H1 (cell line): ENCODE measurements at regions not wholly inside any gene's neighbourhood (a gene's known extent, or its start where the extent isn't known, plus 50 kb on each side); places are given as distances from the start of the nearest gene placed in this dataset.

Experiments
- CTCF ChIA-PET: fragments of 300-600 bp; sonication (Branson Sonifier 250); formaldehyde crosslinking; loops from one replicate; lab custom pipeline; 2021; ENCODE audit not compliant: partially characterized antibody; lab: Charles Lee
- POLR2A ChIA-PET: fragments of 300-600 bp; sonication (Branson Sonifier 250); formaldehyde crosslinking; loops from one replicate; lab custom pipeline; 2021; ENCODE audit warnings: inconsistent platforms; ENCODE audit not compliant: partially characterized antibody; lab: Charles Lee
- DNase-seq, 2 experiments: peaks; one replicate each; pipeline versions ENCODE4 v3.0.0 to v3.0.0-alpha.2; 2010 to 2022; ENCODE audit warnings: low spot score in 2 of 2, low read depth in 1 of 2, mixed read lengths in 1 of 2
- FAIRE-seq: peaks from 2 replicates; lab custom pipeline; 2011; peaks lifted over from hg19 to GRCh38; lab: Jason Lieb, UNC
- H2AFZ ChIP-seq: 2 replicates; pipeline ENCODE4 v1.8.1; 2012; ENCODE audit warnings: low read length, inconsistent platforms
- H2AK5ac ChIP-seq: 2 replicates; pipeline ENCODE4 v1.6.1; 2013; ENCODE audit warnings: low read depth, low read length
- H2BK120ac ChIP-seq: replicated peaks from 2 replicates; pipeline ENCODE3; 2013; ENCODE audit warnings: low read depth, low read length, inconsistent platforms
- H2BK12ac ChIP-seq: 2 replicates; pipeline ENCODE4 v1.6.1; 2013; ENCODE audit warnings: low read depth, low read length
- H2BK15ac ChIP-seq: 2 replicates; pipeline ENCODE4 v1.6.1; 2013; ENCODE audit warnings: low read length
- H2BK20ac ChIP-seq: 2 replicates; pipeline ENCODE4 v1.6.1; 2013; ENCODE audit warnings: low read length
- H2BK5ac ChIP-seq: 2 replicates; pipeline ENCODE4 v1.6.1; 2013; ENCODE audit warnings: low read depth, low read length
- H3K14ac ChIP-seq: 2 replicates; pipeline ENCODE4 v1.6.1; 2013; ENCODE audit warnings: inconsistent platforms; ENCODE audit not compliant: insufficient read length
- H3K18ac ChIP-seq: 2 replicates; pipeline ENCODE4 v1.6.1; 2013; ENCODE audit warnings: low read length; ENCODE audit errors: extremely low read depth
- H3K23ac ChIP-seq: 2 replicates; pipeline ENCODE4 v1.6.1; 2013; ENCODE audit warnings: inconsistent platforms; ENCODE audit not compliant: insufficient read length
- H3K23me2 ChIP-seq: 2 replicates; pipeline ENCODE4 v1.6.1; 2013; ENCODE audit warnings: low read depth, low read length
- H3K27ac ChIP-seq: 2 replicates; pipeline ENCODE4 v1.6.1; 2011; ENCODE audit warnings: low read depth, low read length, inconsistent platforms
- H3K27me3 ChIP-seq, 4 experiments: replicated peaks in 1 of 4; 1 replicate in 1 of 4; 2 replicates in 3 of 4; pipeline versions ENCODE4 v1.6.1 to v1.8.1; 2011 to 2013; ENCODE audit warnings: low read length in 3 of 4, mild to moderate bottlenecking in 3 of 4, inconsistent platforms in 2 of 4, mixed read lengths in 2 of 4, moderate library complexity in 1 of 4; ENCODE audit not compliant: control insufficient read depth in 3 of 4, insufficient read depth in 3 of 4; ENCODE audit errors: extremely low read depth in 1 of 4
- H3K36me3 ChIP-seq, 4 experiments: 2 replicates each; pipeline versions ENCODE4 v1.6.1 to v1.8.1; 2011 to 2013; ENCODE audit warnings: mild to moderate bottlenecking in 4 of 4, low read length in 3 of 4, moderate library complexity in 2 of 4, control low read depth in 1 of 4, inconsistent platforms in 1 of 4; ENCODE audit not compliant: insufficient read depth in 4 of 4, control insufficient read depth in 2 of 4
- H3K4ac ChIP-seq: replicated peaks from 2 replicates; pipeline ENCODE3; 2013; ENCODE audit warnings: low read length, low read depth, mixed read lengths, inconsistent platforms; ENCODE audit not compliant: insufficient read length
- H3K4me1 ChIP-seq, 4 experiments: replicated peaks in 1 of 4; 1 replicate in 1 of 4; 2 replicates in 3 of 4; pipeline versions ENCODE4 v1.6.1 to v1.8.1; 2011 to 2013; ENCODE audit warnings: low read length in 3 of 4, inconsistent platforms in 2 of 4, mixed read lengths in 1 of 4; ENCODE audit not compliant: insufficient read depth in 4 of 4, control insufficient read depth in 3 of 4
- H3K4me2 ChIP-seq, 2 experiments: 2 replicates each; pipeline versions ENCODE4 v1.6.1 to v1.8.1; 2011 to 2013; ENCODE audit warnings: low read depth in 2 of 2, low read length in 2 of 2, control low read depth in 1 of 2, inconsistent platforms in 1 of 2, mild to moderate bottlenecking in 1 of 2; ENCODE audit not compliant: insufficient read depth in 1 of 2
- H3K4me3 ChIP-seq, 4 experiments: fragments of 200-600, 300-600 bp in 1 of 4; sonication (generic), shearing (Covaris generic), sonication (Bioruptor Twin) in 1 of 4; 2 replicates each; pipeline versions ENCODE4 v1.5.1 to v1.8.1; 2011 to 2016; ENCODE audit warnings: low read length in 4 of 4, low read depth in 3 of 4, control low read depth in 2 of 4, inconsistent platforms in 2 of 4, mild to moderate bottlenecking in 2 of 4, mixed read lengths in 1 of 4, moderate library complexity in 1 of 4; ENCODE audit not compliant: insufficient read depth in 2 of 4; ENCODE audit errors: extremely low read depth in 1 of 4
- H3K56ac ChIP-seq: replicated peaks from 2 replicates; pipeline ENCODE3; 2013; ENCODE audit warnings: low read depth, mild to moderate bottlenecking, mixed read lengths, low read length, inconsistent platforms; ENCODE audit not compliant: insufficient read length
- H3K79me1 ChIP-seq: 2 replicates; pipeline ENCODE4 v1.6.1; 2013; ENCODE audit warnings: low read depth, low read length, control low read depth
- H3K79me2 ChIP-seq, 2 experiments: 2 replicates each; pipeline versions ENCODE4 v1.6.1 to v1.8.1; 2012 to 2013; ENCODE audit warnings: low read length in 2 of 2, mild to moderate bottlenecking in 2 of 2, inconsistent platforms in 1 of 2; ENCODE audit not compliant: insufficient read depth in 2 of 2, control insufficient read depth in 1 of 2
- H3K9ac ChIP-seq, 4 experiments: replicated peaks in 1 of 4; 1 replicate in 1 of 4; 2 replicates in 3 of 4; pipeline versions ENCODE4 v1.6.1 to v1.8.1; 2011 to 2013; ENCODE audit warnings: low read depth in 3 of 4, low read length in 3 of 4, control low read depth in 2 of 4, mild to moderate bottlenecking in 2 of 4, moderate library complexity in 2 of 4, inconsistent platforms in 1 of 4; ENCODE audit errors: extremely low read depth in 1 of 4
- H3K9me3 ChIP-seq, 2 experiments: 2 replicates each; pipeline versions ENCODE4 v1.6.1 to v1.8.1; 2012 to 2013; ENCODE audit warnings: mild to moderate bottlenecking in 2 of 2, moderate library complexity in 2 of 2, control low read depth in 1 of 2, inconsistent platforms in 1 of 2, low read depth in 1 of 2, low read length in 1 of 2, mixed read lengths in 1 of 2; ENCODE audit not compliant: insufficient read depth in 2 of 2
- H4K20me1 ChIP-seq, 2 experiments: replicated peaks in 1 of 2; 2 replicates each; pipeline versions ENCODE3 to v1.8.1; 2011 to 2013; ENCODE audit warnings: inconsistent platforms in 2 of 2, low read length in 2 of 2, mild to moderate bottlenecking in 1 of 2; ENCODE audit not compliant: insufficient read depth in 2 of 2, control insufficient read depth in 1 of 2
- H4K5ac ChIP-seq: 2 replicates; pipeline ENCODE4 v1.6.1; 2013; ENCODE audit warnings: low read length, low read depth, mixed read lengths, inconsistent platforms; ENCODE audit not compliant: insufficient read length
- H4K8ac ChIP-seq: 2 replicates; pipeline ENCODE4 v1.8.0; 2013; ENCODE audit warnings: mild to moderate bottlenecking, moderate library complexity, low read length, inconsistent platforms; ENCODE audit not compliant: insufficient read depth; ENCODE audit errors: extremely low read depth
- H4K91ac ChIP-seq: replicated peaks from 2 replicates; pipeline ENCODE3; 2013; ENCODE audit warnings: low read length, mixed read lengths, inconsistent platforms; ENCODE audit not compliant: insufficient read length
- SIRT6 ChIP-seq: IDR thresholded peaks from one replicate; pipeline ENCODE4 v1.7.1; 2012; ENCODE audit warnings: low read length, inconsistent platforms
- WGBS, 2 experiments: shearing (Covaris generic) in 1 of 2; methylation state at CpG; one replicate each; pipeline versions ENCODE4 v1.1.6 to v1.1.7; 2013 to 2015; ENCODE audit warnings: low lambda C conversion rate in 2 of 2, mixed read lengths in 2 of 2, inconsistent platforms in 1 of 2, low coverage in 1 of 2, missing lambda C conversion rate in 1 of 2; ENCODE audit not compliant: insufficient replicate concordance in 2 of 2, insufficient coverage in 1 of 2, insufficient read length in 1 of 2; ENCODE audit errors: extremely low coverage in 1 of 2, missing lambda C conversion rate in 1 of 2; 5-methylcytosine and 5-hydroxymethylcytosine counted together

DNA sequence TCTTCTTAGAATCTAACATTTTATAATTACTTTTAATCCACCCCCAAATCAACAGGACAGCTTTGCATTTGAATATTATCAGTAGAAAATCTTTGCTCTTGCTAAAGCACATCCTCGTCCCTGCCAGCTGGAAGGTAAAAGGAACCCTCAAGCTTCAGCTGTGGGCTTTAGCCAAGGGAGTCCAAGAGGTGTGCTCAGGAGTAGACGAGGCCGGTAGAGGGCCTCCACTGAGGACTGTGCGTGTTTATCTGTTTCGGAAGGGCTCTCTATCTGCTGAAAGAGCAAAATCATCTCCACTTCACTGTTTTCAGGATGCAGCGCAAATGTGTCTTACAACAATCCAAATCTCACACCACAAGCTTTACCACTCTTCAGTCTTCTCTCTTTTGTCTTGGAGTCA lies 257.4 kb upstream of the IL12A start:
- H3K23me2 ChIP-seq = peaks cover 2% of the 10 kb centered on the region; the same call in 1 of the 2 replicates
- no peaks in the 10 kb centered on the region for H3K9me3 ChIP-seq
- H3K27ac ChIP-seq = no peak overlapping the region
- WGBS, 2 experiments = 75% methylated on average over 6 of the region's 6 CpGs; no CpG with 5 or more reads in 1 of the 2 experiments
- H2BK5ac ChIP-seq = no peak overlapping the region
- H3K18ac ChIP-seq = no peak overlapping the region; the same call in 1 of the 2 replicates
- H2AK5ac ChIP-seq = no peak overlapping the region
- no peak overlapping the region; a peak in 1 of 4 replicates for H3K4me2 ChIP-seq
- H2BK120ac ChIP-seq = no peak overlapping the region
- no peak overlapping the region for H3K4ac ChIP-seq
- no peaks in the 10 kb centered on the region for H3K27me3 ChIP-seq
- POLR2A ChIA-PET = no interaction called here
- DNase-seq (no peak), FAIRE-seq (no peak)
- H4K5ac ChIP-seq = no peak overlapping the region
- H2BK15ac ChIP-seq = no peak overlapping the region
- H3K4me1 ChIP-seq = peaks cover 2 to 11% (median 7%) of the 10 kb centered on the region in 4 experiments; a peak in 4 of 7 replicates
- H2BK20ac ChIP-seq = no peak overlapping the region
- no peak overlapping the region for H3K56ac ChIP-seq
- H3K9ac ChIP-seq = no peak overlapping the region
- no peaks in the 10 kb centered on the region for H3K79me2 ChIP-seq
- no peak overlapping the region for H4K91ac ChIP-seq
- H4K8ac ChIP-seq = no peak overlapping the region
- H3K14ac ChIP-seq = no peak overlapping the region
- no peaks in the 10 kb centered on the region for H3K79me1 ChIP-seq
- no peak for TF ChIP-seq SIRT6
- no peaks in the 10 kb centered on the region for H3K36me3 ChIP-seq
- H2BK12ac ChIP-seq = peak overlapping the region; percentile 82; the same call in 1 of the 2 replicates
- H3K4me3 ChIP-seq = no peak overlapping the region
- H3K23ac ChIP-seq = no peak overlapping the region
- peak overlapping the region; percentile 99 for H2AFZ ChIP-seq
- CTCF ChIA-PET = interaction anchor here (2.6 kb wide), 1 partner anchor 470 kb away, joined by 14 read pairs; no protein-coding TSS in a partner anchor
- no peaks in the 10 kb centered on the region for H4K20me1 ChIP-seq
